ENCODE measurements at regions not wholly inside any gene's neighbourhood (a gene's known extent, or its start where the extent isn't known, plus 50 kb on each side); places are given as distances from the start of the nearest gene placed in this dataset.

DNA sequence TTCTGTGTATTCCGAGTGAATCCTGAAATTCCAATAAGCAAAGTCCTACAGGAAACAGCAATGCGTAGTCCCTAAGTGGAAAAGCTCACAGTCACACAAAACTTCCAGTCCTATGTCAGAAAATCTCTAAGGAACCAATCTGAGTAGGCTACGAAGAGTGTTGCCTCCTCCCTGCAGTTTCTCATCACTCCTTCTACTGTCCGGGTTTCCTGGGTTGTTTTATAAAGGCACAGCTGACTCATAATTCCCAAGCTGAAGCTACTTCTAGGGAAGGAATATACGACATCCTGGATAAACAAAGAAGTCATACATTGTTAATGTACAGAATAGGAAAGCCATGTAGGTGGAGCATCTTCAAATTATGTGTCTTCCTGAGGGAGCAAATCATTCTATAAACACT, 65.7 kb upstream of the RGMA start:
- TF ChIP-seq, protein P1, sequence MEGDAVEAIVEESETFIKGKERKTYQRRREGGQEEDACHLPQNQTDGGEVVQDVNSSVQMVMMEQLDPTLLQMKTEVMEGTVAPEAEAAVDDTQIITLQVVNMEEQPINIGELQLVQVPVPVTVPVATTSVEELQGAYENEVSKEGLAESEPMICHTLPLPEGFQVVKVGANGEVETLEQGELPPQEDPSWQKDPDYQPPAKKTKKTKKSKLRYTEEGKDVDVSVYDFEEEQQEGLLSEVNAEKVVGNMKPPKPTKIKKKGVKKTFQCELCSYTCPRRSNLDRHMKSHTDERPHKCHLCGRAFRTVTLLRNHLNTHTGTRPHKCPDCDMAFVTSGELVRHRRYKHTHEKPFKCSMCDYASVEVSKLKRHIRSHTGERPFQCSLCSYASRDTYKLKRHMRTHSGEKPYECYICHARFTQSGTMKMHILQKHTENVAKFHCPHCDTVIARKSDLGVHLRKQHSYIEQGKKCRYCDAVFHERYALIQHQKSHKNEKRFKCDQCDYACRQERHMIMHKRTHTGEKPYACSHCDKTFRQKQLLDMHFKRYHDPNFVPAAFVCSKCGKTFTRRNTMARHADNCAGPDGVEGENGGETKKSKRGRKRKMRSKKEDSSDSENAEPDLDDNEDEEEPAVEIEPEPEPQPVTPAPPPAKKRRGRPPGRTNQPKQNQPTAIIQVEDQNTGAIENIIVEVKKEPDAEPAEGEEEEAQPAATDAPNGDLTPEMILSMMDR (IDR thresholded peaks at IDR 0.05): no peak
- no peak for TF ChIP-seq POLR2AphosphoS5 (IDR thresholded peaks at IDR 0.05)
- TF ChIP-seq POLR2A (IDR thresholded peaks at IDR 0.05): no peak
